ENCODE measurements at regions not wholly inside any gene's neighbourhood (a gene's known extent, or its start where the extent isn't known, plus 50 kb on each side); places are given as distances from the start of the nearest gene placed in this dataset.

GRCh38 chr3:88209356-88209755, 59.6 kb downstream of the C3orf38 start:
- DNase-seq, result no peak

GRCh38 chr3:88211096-88211890, 61.5 kb downstream of the C3orf38 start:
- no peak for DNase-seq

DNA sequence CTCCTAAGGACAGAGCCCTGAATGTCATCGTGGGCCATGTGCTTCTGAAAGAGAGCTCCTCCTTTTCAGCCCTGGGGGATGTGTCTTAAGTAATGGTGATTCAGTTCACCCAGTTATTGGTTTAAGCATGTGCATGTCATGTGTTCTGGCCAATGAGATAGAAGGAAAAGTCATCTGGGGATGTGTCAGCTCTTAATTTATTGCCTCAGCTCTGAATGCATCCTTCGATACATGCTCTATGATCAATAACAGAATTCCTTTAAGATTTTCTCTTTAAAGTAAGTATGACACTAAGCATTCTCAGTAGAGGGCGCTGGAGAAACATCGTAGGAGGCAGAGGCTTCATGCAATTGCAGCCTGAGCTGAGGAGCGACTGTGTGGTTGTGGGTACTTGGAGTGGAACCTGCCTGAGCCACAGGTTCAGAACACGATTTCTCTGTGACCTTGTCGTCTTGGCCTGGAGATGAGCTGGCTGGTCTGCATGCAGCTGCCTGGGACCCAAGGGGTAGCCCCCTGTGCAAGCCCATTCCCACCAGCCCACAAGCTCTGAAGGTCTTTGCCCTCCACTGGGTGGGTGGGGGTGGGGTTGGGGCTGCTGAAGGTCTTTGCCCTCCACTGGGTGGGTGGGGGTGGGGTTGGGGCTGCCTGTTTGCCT, 69.5 kb downstream of the C3orf38 start:
- peak; percentile 58 for DNase-seq

GRCh38 chr3:88220126-88220525, 70.4 kb downstream of the C3orf38 start:
- DNase-seq, result no peak

GRCh38 chr3:88221726-88222125, 72.0 kb downstream of the C3orf38 start:
- no peak for DNase-seq

- no peak for DNase-seq
Measured at GRCh38 chr3:88222343-88222742, 72.6 kb downstream of the C3orf38 start.

DNA sequence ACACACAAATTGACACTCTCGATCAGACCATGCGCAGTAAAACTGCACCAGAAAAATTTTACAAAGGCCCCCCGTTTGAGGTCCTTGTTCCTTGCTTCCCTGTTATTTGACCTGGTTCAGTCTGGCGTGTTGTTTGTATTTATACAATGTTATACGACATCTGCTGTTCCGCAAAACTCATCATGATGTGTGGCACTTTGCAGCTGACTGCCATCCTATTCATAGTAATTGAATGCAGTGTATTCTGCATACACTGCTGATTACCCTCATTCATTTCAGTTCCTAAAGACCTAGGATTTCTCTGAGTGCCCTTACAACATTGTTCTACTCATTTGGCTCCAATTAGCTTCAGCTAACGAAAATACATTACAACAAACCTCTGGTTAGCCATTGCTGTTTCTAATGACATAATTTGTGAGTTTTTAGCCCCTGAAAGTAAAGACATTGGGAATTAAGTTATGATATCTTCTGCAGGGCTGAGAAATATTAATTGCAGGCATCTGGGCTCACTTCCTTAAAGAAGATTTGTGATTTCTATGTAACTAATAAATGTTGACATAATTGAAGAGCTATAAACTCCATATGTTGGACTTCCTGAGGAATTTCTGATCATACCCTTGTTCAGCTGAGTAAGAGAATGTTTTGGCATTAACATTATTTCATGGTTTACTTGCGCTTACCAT, 75.7 kb downstream of the C3orf38 start:
- no peak for DNase-seq

DNA sequence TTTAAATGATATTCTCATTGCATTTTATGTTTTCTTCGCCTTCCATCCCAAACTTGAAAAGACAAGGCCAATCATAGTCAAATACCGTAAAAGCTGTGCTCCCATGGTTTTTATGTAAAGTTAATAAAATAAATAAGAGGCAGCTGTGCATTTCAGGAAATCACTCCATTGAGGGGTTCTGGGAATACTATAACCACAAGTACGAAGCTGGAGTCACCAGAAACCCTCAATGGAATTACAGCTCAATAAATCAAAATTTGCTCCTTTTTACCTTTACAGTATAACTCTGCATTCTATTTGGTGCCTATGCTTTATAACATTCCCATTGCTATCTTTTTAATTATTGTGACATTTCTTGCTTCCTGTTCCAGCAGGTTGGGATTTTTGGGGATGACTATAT, 77.2 kb downstream of the C3orf38 start:
- no peak for DNase-seq

DNA sequence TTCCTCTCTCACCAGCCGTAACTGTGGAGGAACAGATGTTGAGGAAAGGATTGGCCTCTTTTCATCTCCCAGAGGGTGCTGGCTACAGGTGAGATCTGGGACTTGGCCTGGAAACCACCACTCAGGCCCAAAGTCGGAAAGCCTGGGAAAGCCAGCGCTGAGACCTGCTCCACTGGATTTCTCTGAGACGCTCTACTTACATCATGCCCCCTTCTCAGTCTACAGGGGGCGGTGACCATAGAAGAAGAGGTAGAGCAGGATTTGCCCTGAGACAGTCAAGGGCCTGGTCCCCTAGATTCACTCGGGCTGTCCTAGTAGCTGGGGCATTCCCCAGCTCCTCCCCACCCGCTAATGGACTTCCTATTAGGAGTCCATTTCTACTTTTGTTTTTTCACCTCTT, 80.9 kb downstream of the C3orf38 start:
- no peak for DNase-seq

DNA sequence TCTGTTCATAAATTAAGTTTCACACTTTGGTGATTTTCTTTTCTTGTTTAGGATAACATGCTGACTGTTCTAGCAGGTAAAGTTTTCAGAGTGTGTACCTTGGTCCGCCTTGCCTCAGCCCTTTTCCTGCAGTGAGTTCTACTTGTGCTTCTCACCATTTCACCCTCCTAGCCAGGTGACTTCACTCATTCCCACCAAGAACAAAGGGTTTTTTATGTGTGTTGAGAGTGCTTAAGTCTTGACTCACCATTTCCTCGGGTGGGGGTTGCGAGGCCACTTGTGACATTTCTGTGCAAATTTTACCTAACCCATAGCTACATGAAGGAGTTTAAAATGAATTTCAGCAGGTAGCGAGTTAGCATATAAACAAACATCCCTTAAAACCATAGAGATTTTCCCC, 81.4 kb downstream of the C3orf38 start:
- no peak for DNase-seq

- no peak for DNase-seq
Measured at GRCh38 chr3:88231632-88232031, 81.9 kb downstream of the C3orf38 start.

GRCh38 chr3:88235102-88235501, 85.3 kb downstream of the C3orf38 start:
- no peak for DNase-seq

DNA sequence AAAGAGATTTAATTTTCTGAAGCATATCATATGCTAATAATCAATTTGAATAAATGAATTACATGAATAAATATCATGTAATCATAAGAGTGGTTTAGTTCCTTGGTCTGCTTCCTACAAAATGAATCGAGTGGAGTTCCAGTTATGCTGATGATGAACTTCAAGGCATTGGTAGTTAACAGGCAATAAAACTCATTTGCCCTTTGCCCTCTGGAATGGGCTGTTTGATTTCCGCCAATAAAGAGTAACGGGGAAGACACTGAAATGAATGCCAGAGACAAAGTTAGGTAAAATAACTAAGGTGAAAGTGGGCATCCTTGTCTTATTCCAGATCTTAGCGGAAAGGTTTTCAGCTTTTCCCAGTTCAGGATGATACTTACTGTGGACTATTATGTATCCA, 90.1 kb downstream of the C3orf38 start:
- no peak for DNase-seq

- DNase-seq, result no peak
Measured at GRCh38 chr3:88248658-88249057, 98.9 kb downstream of the C3orf38 start.

- DNase-seq, result no peak
Measured at GRCh38 chr3:88259045-88259444, 109.3 kb downstream of the C3orf38 start.

DNA sequence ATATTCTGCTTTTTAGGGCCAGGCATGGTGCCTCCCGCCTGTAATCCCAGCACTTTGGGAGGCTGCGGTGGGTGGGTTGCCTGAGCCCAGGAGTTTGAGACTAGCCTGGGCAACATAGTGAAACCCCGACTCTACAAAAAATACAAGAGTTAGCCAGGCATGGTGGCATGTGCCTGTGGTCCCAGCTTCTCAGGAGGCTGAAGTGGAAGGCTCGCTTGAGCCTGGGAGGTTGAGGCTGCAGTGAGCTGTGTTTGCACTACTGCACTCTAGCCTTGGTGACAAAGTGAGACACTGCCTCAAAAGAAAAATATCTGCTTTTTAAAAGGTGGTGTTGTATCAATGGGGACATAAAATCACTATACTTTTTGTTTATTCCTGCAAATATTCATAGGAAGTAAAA, 112.8 kb downstream of the C3orf38 start:
- no peak for DNase-seq

DNA sequence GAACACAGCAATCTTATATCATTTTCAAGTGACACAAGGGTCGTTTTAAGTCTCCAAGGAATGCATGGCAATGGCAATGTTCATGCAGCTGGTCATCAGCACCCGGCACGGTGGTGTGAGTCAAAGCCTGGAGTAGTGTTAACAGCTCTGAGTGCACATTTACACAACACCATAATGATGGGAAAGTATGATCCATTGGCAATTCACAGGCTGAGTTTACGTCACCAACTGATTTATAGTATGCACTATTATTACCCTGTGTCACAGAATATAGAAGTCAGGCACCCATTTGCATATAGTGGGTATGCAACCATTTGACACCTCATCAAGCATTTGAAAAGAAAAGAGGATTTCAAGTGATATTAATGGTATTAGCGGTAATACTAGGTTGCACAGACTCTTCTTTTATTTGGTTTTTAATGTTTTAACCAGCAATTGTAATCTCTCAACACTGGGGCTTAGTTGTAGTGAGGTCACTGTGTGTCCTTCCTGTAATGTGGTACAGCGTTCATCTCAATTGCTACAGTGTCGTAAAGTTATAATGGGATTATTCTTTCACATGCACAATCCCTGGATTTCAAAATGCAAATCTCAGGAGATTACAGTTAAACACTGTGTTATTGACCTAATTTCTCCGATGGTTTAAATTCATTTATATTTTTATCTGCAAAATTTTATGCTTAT, 113.8 kb downstream of the C3orf38 start:
- DNase-seq, result no peak

DNA sequence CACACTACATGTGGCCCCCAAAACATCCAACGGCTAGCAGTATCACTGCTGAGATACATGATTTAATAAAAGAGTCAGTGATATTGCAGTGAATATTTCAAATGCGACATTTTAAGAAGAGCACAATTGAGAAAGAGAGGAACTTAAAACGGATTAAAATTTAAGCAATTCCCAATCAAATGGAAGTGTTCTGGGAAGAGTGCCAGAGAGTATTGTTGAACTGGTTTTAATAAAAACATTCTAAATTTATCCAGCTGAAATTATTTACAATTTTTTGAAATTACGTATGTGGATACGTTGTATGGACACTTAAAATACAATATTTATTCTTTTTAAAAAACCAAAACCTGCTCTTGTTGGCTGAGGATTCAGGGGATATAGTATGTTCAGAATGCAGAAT, 117.7 kb downstream of the C3orf38 start:
- no peak for DNase-seq

DNA sequence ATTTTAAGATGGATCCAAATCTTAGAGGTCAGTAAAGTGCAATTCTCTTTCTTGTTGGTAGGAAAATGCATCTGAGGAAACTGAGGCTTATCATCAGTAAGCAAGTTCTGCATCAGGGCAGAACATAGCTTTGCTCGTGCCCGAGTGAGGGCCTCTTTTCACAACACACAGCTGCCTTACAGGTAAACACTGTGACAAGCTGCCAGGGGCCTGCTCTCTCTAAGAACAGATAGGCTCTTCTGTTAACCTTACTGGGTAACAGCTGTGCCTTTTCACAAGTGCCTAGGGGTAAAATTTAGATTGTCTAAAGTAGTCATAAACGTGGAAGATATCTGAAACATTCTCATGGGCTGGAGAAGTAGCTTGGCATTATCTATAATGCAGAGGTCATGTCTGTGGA, 118.1 kb downstream of the C3orf38 start:
- DNase-seq, result no peak

DNA sequence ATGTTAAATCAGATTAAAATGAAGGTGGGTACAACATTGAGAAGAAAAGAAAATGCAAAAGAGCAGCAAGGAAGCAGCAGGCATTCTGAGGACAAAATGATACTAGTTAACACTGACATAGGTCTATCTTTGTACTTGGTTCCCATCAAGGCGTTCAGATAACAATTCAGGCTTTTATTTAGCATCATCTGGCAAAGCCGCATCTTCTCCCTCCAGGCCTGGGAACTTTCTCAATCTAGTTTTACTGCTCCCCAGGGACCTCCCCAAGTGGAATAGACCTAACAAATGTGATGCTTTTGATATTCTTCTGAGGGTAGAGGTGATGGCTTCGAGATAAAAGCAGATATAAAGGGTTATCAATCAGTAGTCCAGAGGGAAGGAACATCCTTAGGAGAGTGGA, 130.6 kb downstream of the C3orf38 start:
- no peak for DNase-seq

GRCh38 chr3:88282528-88283241, 132.9 kb downstream of the C3orf38 start:
- no peak for DNase-seq

- no peak for DNase-seq
Measured at GRCh38 chr3:88283242-88283592, 133.5 kb downstream of the C3orf38 start.

- peak; percentile 31 for DNase-seq
Measured at GRCh38 chr3:88291486-88291885, 141.7 kb downstream of the C3orf38 start.

Data from hematopoietic multipotent progenitor cell treated with erythropoietin and hydrocortisone succinate and interleukin-3 and kit ligand, for 8 days (in vitro differentiated cells).